GM21576 (cell line): ENCODE measurements at regions not wholly inside any gene's neighbourhood (a gene's known extent, or its start where the extent isn't known, plus 50 kb on each side); places are given as distances from the start of the nearest gene placed in this dataset.
"Not testable (repeated sequence)": the region's sequence is repeated elsewhere in the genome, so short reads cannot be mapped to it uniquely, and the experiment has no call there.

Source experiments
- ATAC-seq: cut with Tn5 transposase; IDR thresholded peaks from one replicate; pipeline ENCODE4 v1.9.1; 2021; ENCODE audit warnings: mild to moderate bottlenecking, moderate library complexity; ENCODE audit not compliant: unreplicated experiment

- no peak for ATAC-seq
These were observed 260.8 kb downstream of the SH3BP4 start for GRCh38 chr2:235212501-235213158.

- ATAC-seq, result no peak
These were observed 263.4 kb downstream of the SH3BP4 start for GRCh38 chr2:235215248-235215647.

- ATAC-seq, result no peak
These were observed 265.1 kb downstream of the SH3BP4 start for GRCh38 chr2:235216901-235217300.

DNA sequence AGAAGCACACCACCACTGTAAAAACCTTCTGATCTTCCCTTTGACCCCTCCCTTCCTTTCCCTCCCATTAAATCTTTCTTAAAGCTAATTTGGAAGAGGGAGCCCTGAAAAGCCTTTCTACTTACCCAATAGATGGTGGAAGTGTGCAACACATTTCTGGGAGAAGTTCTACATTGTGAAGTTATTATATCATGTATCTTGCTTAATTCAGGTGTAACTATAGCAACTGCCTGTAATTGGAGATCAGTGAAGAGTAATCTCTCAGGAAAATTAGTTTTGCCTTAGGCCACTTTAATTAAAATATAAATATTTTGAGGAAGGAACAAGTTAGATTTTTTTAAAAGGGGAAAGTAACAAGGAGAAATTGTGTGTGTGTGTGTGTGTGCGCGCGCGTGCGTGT, 266.0 kb downstream of the SH3BP4 start:
- ATAC-seq, result no peak

GRCh38 chr2:235218486-235218907, 266.7 kb downstream of the SH3BP4 start:
- ATAC-seq, result no peak

DNA sequence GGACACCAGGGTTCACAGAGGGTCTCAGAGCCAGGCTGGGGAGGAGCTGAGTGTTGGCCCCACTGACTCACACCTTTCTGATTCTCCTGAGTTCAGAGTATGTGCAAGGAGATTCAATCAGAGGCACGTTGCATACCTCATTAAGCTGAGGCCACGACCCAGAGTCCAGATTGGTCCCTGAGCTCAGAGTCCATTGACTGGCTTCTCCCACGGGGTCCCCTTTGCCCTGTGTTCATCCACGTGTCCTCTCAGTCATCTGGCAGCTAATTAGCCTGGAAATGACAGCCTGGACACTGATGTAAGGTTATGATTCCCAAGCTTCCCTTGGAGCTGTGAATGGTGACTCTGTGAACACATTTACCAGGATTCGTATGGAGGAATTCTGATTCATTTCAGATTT, 267.2 kb downstream of the SH3BP4 start:
- ATAC-seq, result no peak

GRCh38 chr2:235220331-235220730, 268.5 kb downstream of the SH3BP4 start:
- ATAC-seq, result no peak

DNA sequence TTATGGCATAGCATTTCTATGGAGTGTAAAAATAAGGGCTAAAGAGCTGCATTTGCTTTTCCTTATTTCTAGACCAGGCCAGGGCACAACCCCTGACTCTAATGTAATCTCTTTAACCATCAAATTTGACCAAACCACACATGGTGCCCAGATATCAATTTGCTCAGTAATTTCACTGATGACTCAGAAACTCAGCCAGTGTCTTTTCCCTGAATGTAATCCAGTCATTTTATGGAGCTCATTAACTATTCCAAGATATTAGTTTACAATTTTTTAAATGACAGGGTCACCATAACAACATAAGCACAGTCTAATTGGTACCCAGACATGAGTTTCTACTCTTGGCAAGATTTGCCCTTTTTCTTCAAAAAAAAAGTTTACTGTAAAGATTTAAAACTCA, 270.8 kb upstream of the AGAP1 start:
- no peak for ATAC-seq

GRCh38 chr2:235224410-235224809, 269.4 kb upstream of the AGAP1 start:
- no peak for ATAC-seq

GRCh38 chr2:235225261-235225660, 268.6 kb upstream of the AGAP1 start:
- no peak for ATAC-seq

DNA sequence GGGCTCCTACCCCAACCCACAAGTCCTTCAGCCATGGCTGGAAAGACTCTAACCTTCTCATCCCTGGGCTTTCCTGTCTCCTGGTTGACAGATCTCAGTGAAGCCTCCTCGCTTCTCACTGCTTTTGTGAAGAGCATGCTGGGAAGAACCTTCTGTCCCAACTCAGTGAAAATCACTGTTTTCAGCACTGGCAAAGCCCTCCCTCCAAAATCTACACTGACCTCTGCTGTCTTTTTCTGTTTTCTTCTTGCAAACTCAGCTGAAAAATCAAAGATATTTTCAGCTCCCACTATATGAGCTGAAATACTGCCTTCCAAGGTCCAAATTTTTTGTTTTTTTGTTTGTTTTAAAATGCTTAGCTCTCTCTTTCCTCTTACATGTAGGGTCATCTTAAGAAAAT, 266.3 kb upstream of the AGAP1 start:
- no peak for ATAC-seq

- not testable (repeated sequence) for ATAC-seq
These were observed 265.4 kb upstream of the AGAP1 start for GRCh38 chr2:235228422-235228821.

DNA sequence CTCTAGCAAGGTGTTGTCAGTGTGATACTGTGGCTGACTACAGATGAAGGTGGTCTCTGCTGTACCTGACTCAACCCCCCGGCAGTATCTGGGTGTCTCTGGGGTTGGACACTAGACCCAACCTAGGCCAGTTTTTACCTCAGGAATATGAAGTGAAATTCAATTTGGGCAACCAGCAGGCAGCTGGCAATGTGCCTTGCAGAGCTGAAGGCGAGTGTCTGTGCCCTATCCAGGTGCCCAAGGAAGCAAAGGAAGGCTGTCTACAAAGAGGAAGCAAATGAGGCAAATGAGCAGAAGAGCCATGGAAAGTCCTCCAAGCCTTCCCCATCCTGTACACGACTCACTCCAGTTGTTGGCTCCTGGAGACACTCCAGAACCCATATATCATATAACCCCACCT, 264.6 kb upstream of the AGAP1 start:
- ATAC-seq, result no peak

DNA sequence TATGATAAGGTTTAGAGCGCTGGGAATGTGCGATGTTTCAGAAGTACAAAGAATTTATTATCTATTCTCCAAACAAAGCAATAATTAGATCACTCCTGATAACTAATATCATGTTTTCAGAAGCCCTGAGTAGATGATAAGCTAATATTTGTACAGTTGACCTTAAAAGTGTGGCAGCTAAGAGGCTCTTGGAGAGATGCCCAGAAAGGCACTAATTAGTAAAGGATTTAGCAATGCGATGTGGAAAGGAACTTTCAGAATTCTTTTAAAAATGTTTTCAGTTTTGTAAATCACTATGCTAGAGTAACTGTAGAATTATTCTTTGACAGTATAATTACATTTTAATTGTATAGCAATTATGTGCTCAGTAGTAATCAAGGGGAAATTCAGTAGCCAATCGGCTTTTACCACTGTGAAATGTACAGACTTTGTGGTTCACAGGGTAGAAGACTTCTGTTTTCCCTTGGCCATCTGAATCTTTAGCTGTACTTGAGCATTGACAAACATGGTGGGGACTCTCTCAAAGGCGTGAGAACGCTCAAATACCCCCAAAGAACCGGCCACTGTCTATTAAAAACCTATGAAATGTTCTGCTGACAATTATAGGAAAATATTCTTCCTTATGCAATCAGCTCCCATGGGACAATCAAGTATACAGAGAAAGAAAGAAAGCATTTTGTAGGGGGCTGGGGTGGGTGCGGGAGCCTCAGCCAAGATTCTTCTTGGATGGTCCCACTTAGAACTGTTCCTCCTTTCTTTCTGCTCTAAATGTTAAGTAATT, 262.8 kb upstream of the AGAP1 start:
- ATAC-seq, result no peak

GRCh38 chr2:235232449-235233433, 261.1 kb upstream of the AGAP1 start:
- ATAC-seq, result no peak

DNA sequence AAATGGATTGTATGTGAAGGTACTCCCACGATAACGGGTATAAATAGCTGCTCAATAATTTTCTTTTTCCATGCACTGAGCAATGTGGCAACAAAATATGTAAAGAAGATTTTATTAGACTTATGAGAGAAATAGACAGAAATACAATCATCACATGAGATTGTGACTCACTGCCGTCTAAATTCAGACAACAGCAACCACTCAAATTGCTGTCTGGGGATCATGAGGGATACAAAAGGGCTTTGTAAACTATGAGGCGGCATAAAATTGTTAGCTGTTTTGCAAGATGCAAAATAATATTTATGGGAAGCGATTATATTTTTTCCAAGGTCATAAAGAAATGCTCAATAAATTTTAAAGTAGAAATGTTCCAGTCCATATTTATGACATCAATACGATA, 259.1 kb upstream of the AGAP1 start:
- no peak for ATAC-seq

- no peak for ATAC-seq
These were observed 257.7 kb upstream of the AGAP1 start for GRCh38 chr2:235235977-235236767.

GRCh38 chr2:235238537-235238936, 255.3 kb upstream of the AGAP1 start:
- ATAC-seq, result no peak

DNA sequence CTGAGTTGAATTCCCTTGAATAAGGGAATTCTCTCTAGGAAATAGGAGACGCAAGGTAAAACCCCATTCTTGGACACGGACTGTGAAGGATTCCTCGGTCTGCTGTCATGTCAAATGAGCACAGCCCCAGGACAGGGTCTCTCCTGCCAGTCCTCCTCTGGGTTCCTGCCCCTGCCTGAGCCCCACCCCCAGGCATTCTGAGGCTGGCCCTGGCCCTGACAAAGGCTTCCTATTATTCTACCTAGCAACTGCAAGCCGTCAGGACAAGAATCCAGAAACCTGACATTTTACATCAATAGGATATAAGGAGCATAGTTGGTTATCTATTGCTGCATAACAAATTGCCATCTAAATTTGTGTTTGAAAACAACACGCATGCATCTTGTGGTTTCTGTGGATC, 253.3 kb upstream of the AGAP1 start:
- no peak for ATAC-seq
